Skeletal muscle tissue (tissue), 3 donors: ENCODE measurements at regions not wholly inside any gene's neighbourhood (a gene's known extent, or its start where the extent isn't known, plus 50 kb on each side); places are given as distances from the start of the nearest gene placed in this dataset.

Source experiments
- H3K27ac ChIP-seq: one replicate; pipeline ENCODE4 v1.7.0; 2013; ENCODE audit warnings: mild to moderate bottlenecking, low read depth, low read length, inconsistent platforms
- H3K27me3 ChIP-seq, 3 donors: one replicate each; pipeline ENCODE4 v1.7.0; 2013; ENCODE audit warnings: low read length in 3 of 3; ENCODE audit not compliant: control insufficient read depth in 3 of 3, insufficient read depth in 3 of 3
- H3K36me3 ChIP-seq, 3 donors: one replicate each; pipeline ENCODE4 v1.7.0; 2013; ENCODE audit warnings: low read length in 3 of 3; ENCODE audit not compliant: control insufficient read depth in 3 of 3, insufficient read depth in 3 of 3
- H3K4me1 ChIP-seq, 3 donors: one replicate each; pipeline ENCODE4 v1.7.0; 2013; ENCODE audit warnings: low read length in 3 of 3, mild to moderate bottlenecking in 3 of 3; ENCODE audit not compliant: control insufficient read depth in 3 of 3, insufficient read depth in 3 of 3
- H3K4me3 ChIP-seq, 3 donors: one replicate each; pipeline ENCODE4 v1.7.0; 2013; ENCODE audit warnings: low read length in 3 of 3
- H3K9ac ChIP-seq, 3 donors: one replicate each; pipeline ENCODE4 v1.7.0; 2013; ENCODE audit warnings: low read length in 3 of 3, mild to moderate bottlenecking in 3 of 3, moderate library complexity in 2 of 3, low read depth in 1 of 3
- H3K9me3 ChIP-seq, 3 donors: one replicate each; pipeline ENCODE4 v1.7.0; 2013; ENCODE audit warnings: low read length in 3 of 3; ENCODE audit not compliant: control insufficient read depth in 3 of 3
- donor health status: Osteomylitis.

GRCh38 chr10:83921984-83922860 lies 217.1 kb upstream of the GHITM start:
- Histone ChIP-seq H3K9ac (no peak overlapping the region), H3K27ac (no peak overlapping the region), H3K27me3 (peaks cover 0 to 2% (median 0%) of the 10 kb centered on the region in 3 donors), H3K4me3 (no peak overlapping the region), H3K4me1 (peaks cover 0 to 3% (median 0%) of the 10 kb centered on the region in 3 donors), H3K36me3 (no peaks in the 10 kb centered on the region), H3K9me3 (no peaks in the 10 kb centered on the region)

- Histone ChIP-seq H3K27me3 (peaks cover 0 to 2% (median 0%) of the 10 kb centered on the region in 3 donors), H3K27ac (no peak overlapping the region), H3K4me3 (no peak overlapping the region), H3K36me3 (no peaks in the 10 kb centered on the region), H3K9me3 (no peaks in the 10 kb centered on the region), H3K9ac (no peak overlapping the region), H3K4me1 (no peaks in the 10 kb centered on the region)
These were observed 214.2 kb upstream of the GHITM start for GRCh38 chr10:83925133-83925532.

GRCh38 chr10:83926606-83927005 lies 212.7 kb upstream of the GHITM start:
- H3K4me3 ChIP-seq = no peak overlapping the region
- H3K9ac ChIP-seq = no peak overlapping the region
- no peaks in the 10 kb centered on the region for H3K9me3 ChIP-seq
- H3K27me3 ChIP-seq = peaks cover 0 to 2% (median 0%) of the 10 kb centered on the region in 3 donors
- no peaks in the 10 kb centered on the region for H3K36me3 ChIP-seq
- H3K27ac ChIP-seq = no peak overlapping the region
- H3K4me1 ChIP-seq = no peaks in the 10 kb centered on the region

GRCh38 chr10:83927166-83927565 lies 212.1 kb upstream of the GHITM start:
- Histone ChIP-seq H3K9me3 (no peaks in the 10 kb centered on the region), H3K9ac (no peak overlapping the region), H3K27me3 (peaks cover 0 to 2% (median 0%) of the 10 kb centered on the region in 3 donors)

GRCh38 chr10:83929399-83929798 lies 209.9 kb upstream of the GHITM start:
- no peaks in the 10 kb centered on the region for H3K4me1 ChIP-seq
- peaks cover 0 to 2% (median 0%) of the 10 kb centered on the region in 3 donors for H3K27me3 ChIP-seq
- no peak overlapping the region for H3K9ac ChIP-seq
- H3K4me3 ChIP-seq = no peak overlapping the region
- no peak overlapping the region for H3K27ac ChIP-seq
- no peaks in the 10 kb centered on the region for H3K36me3 ChIP-seq
- no peaks in the 10 kb centered on the region for H3K9me3 ChIP-seq

More at GRCh38 chr10:83927166-83927565, 212.1 kb upstream of the GHITM start:
- Histone ChIP-seq H3K4me1 (no peaks in the 10 kb centered on the region), H3K4me3 (no peak overlapping the region), H3K36me3 (no peaks in the 10 kb centered on the region), H3K27ac (no peak overlapping the region)

DNA sequence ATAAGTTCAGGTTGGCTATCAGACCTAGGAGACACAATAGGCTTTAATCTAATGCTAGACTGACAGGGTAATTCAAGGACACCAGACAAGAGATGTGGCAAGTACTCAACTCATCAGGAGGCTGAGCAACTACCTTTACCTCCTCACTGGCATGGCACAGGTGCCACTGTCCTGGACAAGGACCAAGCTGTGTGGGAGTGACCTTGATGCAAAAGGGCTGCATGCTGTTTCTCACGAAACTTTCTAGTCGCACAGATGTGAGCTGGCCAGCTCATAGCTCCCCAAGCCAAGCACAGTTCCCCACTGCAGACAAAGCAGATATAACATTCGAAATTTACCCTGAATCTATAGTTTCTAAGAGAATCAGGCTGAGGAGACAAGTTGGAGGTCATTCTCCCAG lies 207.6 kb upstream of the GHITM start:
- no peak overlapping the region for H3K9ac ChIP-seq
- H3K4me1 ChIP-seq = no peaks in the 10 kb centered on the region
- H3K36me3 ChIP-seq = no peaks in the 10 kb centered on the region
- H3K4me3 ChIP-seq = no peak overlapping the region
- no peak overlapping the region for H3K27ac ChIP-seq
- H3K27me3 ChIP-seq = no peaks in the 10 kb centered on the region
- H3K9me3 ChIP-seq = no peaks in the 10 kb centered on the region

- H3K4me3 ChIP-seq = no peak overlapping the region
- no peaks in the 10 kb centered on the region for H3K36me3 ChIP-seq
- no peak overlapping the region for H3K9ac ChIP-seq
- H3K27ac ChIP-seq = no peak overlapping the region
- no peaks in the 10 kb centered on the region for H3K4me1 ChIP-seq
- H3K27me3 ChIP-seq = no peaks in the 10 kb centered on the region
- no peaks in the 10 kb centered on the region for H3K9me3 ChIP-seq
These were observed 207.1 kb upstream of the GHITM start for GRCh38 chr10:83932245-83932644.

DNA sequence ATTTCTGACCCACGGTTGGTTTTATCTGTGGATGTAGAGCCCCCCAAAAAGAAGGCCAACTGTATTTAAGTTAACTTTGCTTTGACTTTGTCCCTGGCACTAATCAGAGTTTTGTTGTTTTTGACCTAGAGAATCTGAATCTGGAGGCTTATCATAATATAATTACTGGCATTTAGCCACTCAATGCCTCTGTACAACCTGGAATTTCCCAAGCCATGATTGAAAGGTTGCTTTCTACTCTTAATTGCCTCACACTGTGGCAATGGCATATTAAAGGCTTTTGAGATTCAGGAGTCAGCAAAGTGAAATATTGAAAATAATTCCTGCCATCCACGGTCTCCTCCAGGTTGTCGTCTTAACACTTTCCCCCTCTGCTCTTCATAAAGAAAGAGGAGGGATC lies 205.2 kb upstream of the GHITM start:
- Histone ChIP-seq H3K9me3 (no peaks in the 10 kb centered on the region), H3K36me3 (no peaks in the 10 kb centered on the region), H3K27me3 (no peaks in the 10 kb centered on the region), H3K9ac (no peak overlapping the region), H3K4me1 (no peaks in the 10 kb centered on the region), H3K4me3 (no peak overlapping the region), H3K27ac (no peak overlapping the region)

- no peaks in the 10 kb centered on the region for H3K9me3 ChIP-seq
- no peak overlapping the region for H3K9ac ChIP-seq
- no peaks in the 10 kb centered on the region for H3K36me3 ChIP-seq
- H3K4me1 ChIP-seq = no peaks in the 10 kb centered on the region
- no peak overlapping the region for H3K4me3 ChIP-seq
- no peaks in the 10 kb centered on the region for H3K27me3 ChIP-seq
- no peak overlapping the region for H3K27ac ChIP-seq
These were observed 204.5 kb upstream of the GHITM start for GRCh38 chr10:83934641-83935338.

GRCh38 chr10:83935339-83935736 lies 204.0 kb upstream of the GHITM start:
- H3K9me3 ChIP-seq = no peaks in the 10 kb centered on the region
- no peaks in the 10 kb centered on the region for H3K4me1 ChIP-seq
- no peak overlapping the region for H3K9ac ChIP-seq
- H3K36me3 ChIP-seq = no peaks in the 10 kb centered on the region
- no peaks in the 10 kb centered on the region for H3K27me3 ChIP-seq
- H3K4me3 ChIP-seq = no peak overlapping the region
- H3K27ac ChIP-seq = no peak overlapping the region
